Esophagus (tissue), 2 donors: ENCODE measurements at regions not wholly inside any gene's neighbourhood (a gene's known extent, or its start where the extent isn't known, plus 50 kb on each side); places are given as distances from the start of the nearest gene placed in this dataset.

Experiments used
- H3K27ac ChIP-seq, 2 donors: one replicate each; pipeline ENCODE4 v1.5.1; 2013; ENCODE audit warnings: low read depth in 2 of 2, mild to moderate bottlenecking in 2 of 2, inconsistent platforms in 1 of 2, low read length in 1 of 2, moderate library complexity in 1 of 2
- H3K27me3 ChIP-seq, 2 donors: one replicate each; pipeline ENCODE4 v1.6.1; 2013; ENCODE audit warnings: low read length in 2 of 2, control low read depth in 1 of 2, mild to moderate bottlenecking in 1 of 2; ENCODE audit not compliant: insufficient read depth in 2 of 2, control insufficient read depth in 1 of 2
- H3K36me3 ChIP-seq, 2 donors: one replicate each; pipeline ENCODE4 v1.6.1; 2013; ENCODE audit warnings: low read length in 1 of 2; ENCODE audit not compliant: control insufficient read depth in 2 of 2, insufficient read depth in 2 of 2
- H3K4me1 ChIP-seq, 2 donors: one replicate each; pipeline ENCODE4 v1.6.1; 2013; ENCODE audit warnings: low read length in 1 of 2; ENCODE audit not compliant: control insufficient read depth in 2 of 2, insufficient read depth in 2 of 2
- H3K4me3 ChIP-seq, 2 donors: one replicate each; pipeline ENCODE4 v1.5.1; 2013; ENCODE audit warnings: low read length in 2 of 2, mild to moderate bottlenecking in 2 of 2, low read depth in 1 of 2, moderate library complexity in 1 of 2
- H3K9me3 ChIP-seq, 2 donors: one replicate each; pipeline ENCODE4 v1.6.1; 2013; ENCODE audit warnings: mild to moderate bottlenecking in 2 of 2, low read depth in 1 of 2, low read length in 1 of 2, moderate library complexity in 1 of 2; ENCODE audit not compliant: control insufficient read depth in 2 of 2, insufficient read depth in 1 of 2
- WGBS, 2 donors: extraction: QIAGEN DNeasy Blood & Tissue Kit; methylation state at CpG; one replicate each; pipeline ENCODE4 v1.1.7; 2013; 5-methylcytosine and 5-hydroxymethylcytosine counted together
- donor health status: healthy with polysubstance abuse.
- donor health status: Bipolar disorder and iron deficiency.

GRCh38 chr4:114458728-114459127 lies 139.9 kb upstream of the UGT8 start:
- 64% methylated on average over 2 of the region's 2 CpGs for WGBS, 2 donors
- H3K27me3 ChIP-seq = no peaks in the 10 kb centered on the region
- no peak overlapping the region for H3K27ac ChIP-seq
- no peaks in the 10 kb centered on the region for H3K9me3 ChIP-seq
- H3K4me1 ChIP-seq = no peaks in the 10 kb centered on the region
- no peaks in the 10 kb centered on the region for H3K36me3 ChIP-seq
- H3K4me3 ChIP-seq = no peak overlapping the region

DNA sequence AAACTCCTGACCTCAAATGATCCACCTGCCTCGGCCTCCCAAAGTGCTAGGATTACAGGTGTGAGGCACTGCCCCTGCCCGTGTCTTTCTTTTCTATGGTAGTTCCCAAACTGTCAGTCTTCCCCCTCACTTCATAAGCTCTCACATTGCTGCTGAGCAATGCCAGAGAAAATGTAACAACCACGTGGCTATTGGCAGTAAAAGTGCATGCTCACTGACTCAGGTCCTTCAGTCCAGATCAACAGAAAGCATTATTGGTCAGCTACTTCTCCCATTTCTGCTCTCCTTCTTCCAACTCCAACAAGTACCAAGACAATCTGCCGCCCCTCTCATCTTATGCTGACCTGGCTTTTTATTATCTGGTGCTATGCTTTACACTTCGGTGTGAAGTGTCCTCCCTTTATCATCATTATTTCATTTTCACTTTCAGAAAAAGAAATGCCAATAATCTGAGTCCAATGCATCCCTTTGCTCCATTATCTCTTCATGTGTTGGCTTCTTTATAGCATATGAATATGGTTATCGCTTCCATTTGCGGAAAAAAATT lies 133.8 kb upstream of the UGT8 start:
- Histone ChIP-seq H3K9me3 (no peaks in the 10 kb centered on the region), H3K4me1 (no peaks in the 10 kb centered on the region), H3K36me3 (no peaks in the 10 kb centered on the region), H3K4me3 (no peak overlapping the region), H3K27ac (no peak overlapping the region), H3K27me3 (no peaks in the 10 kb centered on the region)
- 55 to 69% methylated on average over 7 of the region's 7 CpGs for WGBS, 2 donors

DNA sequence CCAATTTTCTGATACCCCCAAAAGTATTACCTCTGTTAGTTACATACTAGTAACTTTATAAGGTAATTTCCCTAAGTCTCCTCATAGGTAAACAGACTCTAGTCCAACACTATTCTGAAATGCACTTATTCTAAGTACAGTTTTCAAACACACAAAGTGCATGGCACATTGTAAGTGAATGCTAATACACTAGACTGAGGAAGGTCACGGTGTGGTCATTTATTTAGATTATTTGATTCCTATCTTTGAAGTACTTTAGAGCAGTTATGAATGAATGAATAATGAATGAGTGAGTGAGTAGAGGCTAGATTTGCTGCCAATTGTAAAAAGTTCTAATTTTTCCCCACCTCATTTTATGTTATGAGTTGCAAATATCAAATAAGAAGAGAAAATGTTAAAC lies 132.8 kb upstream of the UGT8 start:
- Histone ChIP-seq H3K4me3 (no peak overlapping the region), H3K9me3 (no peaks in the 10 kb centered on the region), H3K36me3 (no peaks in the 10 kb centered on the region), H3K27me3 (no peaks in the 10 kb centered on the region), H3K27ac (no peak overlapping the region), H3K4me1 (no peaks in the 10 kb centered on the region)
- WGBS, 2 donors = 67 to 77% methylated on average over 1 of the region's 1 CpG

DNA sequence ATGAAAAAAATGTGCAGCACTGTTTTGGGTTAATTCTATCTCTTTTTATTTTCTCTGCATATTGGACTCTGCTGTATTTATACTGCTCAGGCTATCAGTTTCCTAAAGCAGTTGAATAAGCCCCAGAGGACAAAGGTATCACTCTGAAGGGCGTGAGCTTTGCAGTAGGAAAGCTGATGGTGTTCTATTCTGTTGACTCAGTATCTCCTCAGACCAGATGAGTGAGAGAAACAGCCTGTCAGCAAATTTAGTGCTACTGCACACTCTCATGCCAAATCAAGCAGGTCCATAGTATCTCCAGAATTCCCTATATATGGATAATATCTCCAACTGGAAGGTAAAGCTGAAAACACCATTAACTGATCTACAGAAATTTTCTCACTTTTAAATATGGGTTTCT lies 132.3 kb upstream of the UGT8 start:
- H3K27me3 ChIP-seq = no peaks in the 10 kb centered on the region
- no peak overlapping the region for H3K4me3 ChIP-seq
- no peaks in the 10 kb centered on the region for H3K36me3 ChIP-seq
- WGBS, 2 donors = 32 to 56% methylated on average over 1 of the region's 1 CpG
- no peaks in the 10 kb centered on the region for H3K9me3 ChIP-seq
- no peak overlapping the region for H3K27ac ChIP-seq
- no peaks in the 10 kb centered on the region for H3K4me1 ChIP-seq

GRCh38 chr4:114472269-114473032 lies 126.2 kb upstream of the UGT8 start:
- H3K36me3 ChIP-seq = no peaks in the 10 kb centered on the region
- no peaks in the 10 kb centered on the region for H3K27me3 ChIP-seq
- no peak overlapping the region for H3K4me3 ChIP-seq
- WGBS, 2 donors = 93 to 96% methylated on average over 9 of the region's 9 CpGs
- no peaks in the 10 kb centered on the region for H3K4me1 ChIP-seq
- peaks cover 0 to 2% of the 10 kb centered on the region in 2 donors for H3K9me3 ChIP-seq
- no peak overlapping the region for H3K27ac ChIP-seq

- WGBS, 2 donors = 66 to 80% methylated on average over 3 of the region's 3 CpGs
- Histone ChIP-seq H3K27ac (no peak overlapping the region), H3K27me3 (no peaks in the 10 kb centered on the region), H3K4me1 (no peaks in the 10 kb centered on the region), H3K4me3 (no peak overlapping the region), H3K9me3 (peaks cover 0 to 2% of the 10 kb centered on the region in 2 donors), H3K36me3 (no peaks in the 10 kb centered on the region)
Measured at GRCh38 chr4:114474188-114474800, 124.3 kb upstream of the UGT8 start.

DNA sequence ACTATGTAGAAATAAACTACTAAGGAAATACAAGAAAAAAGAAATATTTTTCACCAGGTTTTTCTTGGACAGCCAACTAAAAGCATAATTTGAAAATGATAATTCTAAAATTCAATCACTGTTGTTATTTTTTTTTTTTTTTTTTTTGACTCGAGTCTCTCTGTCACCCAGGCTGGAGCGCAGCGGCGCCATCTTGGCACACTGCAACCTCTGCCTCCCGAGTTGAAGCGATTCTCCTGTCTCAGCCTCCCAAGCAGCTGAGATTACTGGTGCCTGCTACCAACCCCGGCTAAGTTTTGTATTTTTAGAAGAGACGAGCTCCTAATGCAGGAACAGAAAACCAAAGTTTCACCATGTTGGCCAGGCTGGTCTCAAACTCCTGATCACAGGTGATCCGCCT lies 122.3 kb upstream of the UGT8 start:
- Histone ChIP-seq H3K9me3 (peaks cover 0 to 2% of the 10 kb centered on the region in 2 donors), H3K27ac (no peak overlapping the region), H3K4me3 (no peak overlapping the region), H3K27me3 (no peaks in the 10 kb centered on the region), H3K36me3 (no peaks in the 10 kb centered on the region), H3K4me1 (no peaks in the 10 kb centered on the region)
- WGBS, 2 donors = 93% methylated on average over 9 of the region's 9 CpGs

DNA sequence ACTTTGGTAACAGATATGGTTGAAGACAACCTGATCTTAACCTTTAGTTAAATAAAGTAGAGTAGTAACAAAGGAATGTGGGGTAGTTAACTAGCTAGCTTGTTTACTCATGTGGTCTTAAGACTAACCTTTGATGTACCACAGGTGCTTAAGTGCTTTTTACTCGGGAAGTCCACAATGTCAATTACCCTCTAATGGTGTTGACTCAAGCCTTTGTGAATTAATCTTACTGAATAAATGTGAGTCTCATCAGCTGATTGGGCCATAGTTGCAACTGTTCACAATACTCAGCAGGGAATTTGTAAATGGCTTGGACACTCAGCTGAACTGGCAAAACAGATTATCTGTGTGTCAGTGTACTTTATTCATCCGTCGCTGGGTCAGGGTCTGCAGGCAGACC lies 119.0 kb upstream of the UGT8 start:
- no peak overlapping the region for H3K4me3 ChIP-seq
- 51 to 52% methylated on average over 3 of the region's 3 CpGs for WGBS, 2 donors
- H3K4me1 ChIP-seq = no peaks in the 10 kb centered on the region
- H3K27ac ChIP-seq = no peak overlapping the region
- no peaks in the 10 kb centered on the region for H3K27me3 ChIP-seq
- no peaks in the 10 kb centered on the region for H3K9me3 ChIP-seq
- no peaks in the 10 kb centered on the region for H3K36me3 ChIP-seq

DNA sequence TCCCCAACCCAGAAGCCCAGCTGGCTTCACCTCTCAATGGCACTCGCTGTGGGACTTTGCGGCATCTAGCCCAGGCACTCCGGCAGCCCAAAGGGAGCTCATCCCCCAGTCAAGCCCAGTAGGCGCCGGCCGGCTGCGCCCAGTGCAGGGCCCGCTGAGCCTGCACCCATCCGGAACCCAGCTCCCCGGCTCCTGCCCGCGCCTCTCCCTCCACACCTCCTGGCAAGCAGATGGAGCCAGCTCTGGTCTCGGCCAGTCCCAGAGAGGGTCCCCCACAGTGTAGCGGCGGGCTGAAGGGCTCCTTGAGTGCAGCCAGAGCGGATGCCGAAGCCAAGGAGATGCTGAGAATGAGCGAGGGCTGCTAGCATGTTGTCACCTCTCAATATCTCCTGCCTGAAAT lies 116.8 kb upstream of the UGT8 start:
- Histone ChIP-seq H3K9me3 (no peaks in the 10 kb centered on the region), H3K27ac (no peak overlapping the region), H3K27me3 (no peaks in the 10 kb centered on the region), H3K36me3 (no peaks in the 10 kb centered on the region), H3K4me1 (no peaks in the 10 kb centered on the region), H3K4me3 (no peak overlapping the region)
- WGBS, 2 donors = 93% methylated on average over 18 of the region's 18 CpGs

GRCh38 chr4:114487101-114487500 lies 111.5 kb upstream of the UGT8 start:
- Histone ChIP-seq H3K4me1 (no peaks in the 10 kb centered on the region), H3K27me3 (no peaks in the 10 kb centered on the region), H3K4me3 (no peak overlapping the region), H3K27ac (no peak overlapping the region), H3K9me3 (no peaks in the 10 kb centered on the region), H3K36me3 (no peaks in the 10 kb centered on the region)
- 91 to 95% methylated on average over 3 of the region's 3 CpGs for WGBS, 2 donors
